Erythroblast (primary cell): ENCODE measurements at regions not wholly inside any gene's neighbourhood (a gene's known extent, or its start where the extent isn't known, plus 50 kb on each side); places are given as distances from the start of the nearest gene placed in this dataset.

Experiments used
- GATA1 ChIP-seq: IDR thresholded peaks from 2 replicates; pipeline ENCODE4 v1.6.1; 2011; ENCODE audit warnings: low read depth, mild to moderate bottlenecking, control low read depth, low read length, moderate library complexity
- POLR2A ChIP-seq: IDR thresholded peaks from 2 replicates; pipeline ENCODE4 v1.6.1; 2011; ENCODE audit warnings: mild to moderate bottlenecking, low read length

- TF ChIP-seq POLR2A, result no peak
- no peak for TF ChIP-seq GATA1
These were observed 53.0 kb upstream of the FUCA2 start for GRCh38 chr6:143564484-143565017.
